Prostate gland (tissue), 2 donors: ENCODE measurements at regions not wholly inside any gene's neighbourhood (a gene's known extent, or its start where the extent isn't known, plus 50 kb on each side); places are given as distances from the start of the nearest gene placed in this dataset.

Experiments used
- CTCF ChIP-seq, 4 experiments: fragments of 200-600 bp in 2 of 4; fragments of 450-650 bp in 2 of 4; sonication (generic) in 2 of 4; IDR thresholded peaks; 1 replicate in 3 of 4; 2 replicates in 1 of 4; pipeline ENCODE4 v1.5.1; 2016 to 2019; ENCODE audit warnings: antibody characterized with exemption in 4 of 4, mild to moderate bottlenecking in 2 of 4, moderate library complexity in 2 of 4
- POLR2A ChIP-seq: fragments of 450-650 bp; IDR thresholded peaks from one replicate; pipeline ENCODE4 v1.6.1; 2016; ENCODE audit warnings: antibody characterized with exemption, mild to moderate bottlenecking
- POLR2AphosphoS5 ChIP-seq: sonication (generic); formaldehyde crosslinking; IDR thresholded peaks from one replicate; pipeline ENCODE4 v1.6.1; 2017; ENCODE audit warnings: antibody characterized with exemption

GRCh38 chr9:81237565-81238231 lies 451.6 kb downstream of the TLE1 start:
- no peak for TF ChIP-seq CTCF (IDR thresholded peaks at IDR 0.05)
- TF ChIP-seq POLR2A, result no peak
- no peak for TF ChIP-seq POLR2AphosphoS5
